Activated T-cell treated with anti-CD3 and anti-CD28 coated beads for 4 hours (primary cell): ENCODE measurements at regions not wholly inside any gene's neighbourhood (a gene's known extent, or its start where the extent isn't known, plus 50 kb on each side); places are given as distances from the start of the nearest gene placed in this dataset.

ENCODE experiments used
- DNase-seq: peaks from one replicate; pipeline ENCODE4 v3.0.0-alpha.2; 2020

GRCh38 chr22:49423125-49423650, 404.5 kb downstream of the BRD1 start:
- no peak for DNase-seq

GRCh38 chr22:49422701-49423100, 405.0 kb downstream of the BRD1 start:
- no peak for DNase-seq

GRCh38 chr22:49420651-49421050, 407.0 kb downstream of the BRD1 start:
- DNase-seq: no peak

- no peak for DNase-seq
Measured at GRCh38 chr22:49419661-49420060, 408.0 kb downstream of the BRD1 start.

- DNase-seq: no peak
Measured at GRCh38 chr22:49418943-49419342, 408.7 kb downstream of the BRD1 start.

GRCh38 chr22:49418341-49418894, 409.3 kb downstream of the BRD1 start:
- DNase-seq: no peak

- DNase-seq: no peak
Measured at GRCh38 chr22:49417833-49418232, 409.8 kb downstream of the BRD1 start.

GRCh38 chr22:49417326-49417725, 410.3 kb downstream of the BRD1 start:
- DNase-seq: no peak

- DNase-seq: no peak
Measured at GRCh38 chr22:49415151-49415951, 412.3 kb downstream of the BRD1 start.

GRCh38 chr22:49413551-49413950, 414.1 kb downstream of the BRD1 start:
- no peak for DNase-seq

GRCh38 chr22:49413146-49413545, 414.5 kb downstream of the BRD1 start:
- DNase-seq: no peak

GRCh38 chr22:49412236-49412635, 415.4 kb downstream of the BRD1 start:
- DNase-seq: no peak

GRCh38 chr22:49411236-49411635, 416.4 kb downstream of the BRD1 start:
- DNase-seq: no peak

- DNase-seq: no peak
Measured at GRCh38 chr22:49408102-49408836, 419.4 kb downstream of the BRD1 start.

- no peak for DNase-seq
Measured at GRCh38 chr22:49406879-49407587, 420.6 kb downstream of the BRD1 start.

- no peak for DNase-seq
Measured at GRCh38 chr22:49406047-49406650, 421.5 kb downstream of the BRD1 start.

GRCh38 chr22:49405590-49405989, 422.1 kb downstream of the BRD1 start:
- no peak for DNase-seq

- DNase-seq: no peak
Measured at GRCh38 chr22:49404576-49405241, 423.0 kb downstream of the BRD1 start.

GRCh38 chr22:49404020-49404419, 423.7 kb downstream of the BRD1 start:
- DNase-seq: no peak

- no peak for DNase-seq
Measured at GRCh38 chr22:49403102-49403501, 424.6 kb downstream of the BRD1 start.

GRCh38 chr22:49402169-49402568, 425.5 kb downstream of the BRD1 start:
- no peak for DNase-seq

- DNase-seq: no peak
Measured at GRCh38 chr22:49400941-49401598, 426.6 kb downstream of the BRD1 start.
